CD8-positive, alpha-beta memory T cell (primary cell): ENCODE measurements at regions not wholly inside any gene's neighbourhood (a gene's known extent, or its start where the extent isn't known, plus 50 kb on each side); places are given as distances from the start of the nearest gene placed in this dataset.
"Not testable (repeated sequence)": the region's sequence is repeated elsewhere in the genome, so short reads cannot be mapped to it uniquely, and the experiment has no call there.

Experiments
- CTCF ChIA-PET: fragments of 350-600 bp; sonication (Branson Sonifier 250); formaldehyde crosslinking; loops from one replicate; lab custom pipeline; 2021; ENCODE audit warnings: antibody characterized with exemption; lab: Charles Lee
- POLR2A ChIA-PET: fragments of 350-600 bp; sonication (Branson Sonifier 250); formaldehyde crosslinking; loops from one replicate; lab custom pipeline; 2021; ENCODE audit warnings: antibody characterized with exemption; lab: Charles Lee
- DNase-seq, 5 donors: peaks; one replicate each; pipeline versions ENCODE4 v3.0.0 to v3.0.0-alpha.2; 2020 to 2022; ENCODE audit warnings: mixed read lengths in 1 of 5
- H3K27ac ChIP-seq: one replicate; pipeline ENCODE4 v1.7.0; 2013; ENCODE audit warnings: low read depth, mild to moderate bottlenecking, low read length, moderate library complexity
- H3K27me3 ChIP-seq: 2 replicates; pipeline ENCODE4 v1.7.0; 2013; ENCODE audit warnings: low read length, mild to moderate bottlenecking; ENCODE audit not compliant: insufficient read depth, poor library complexity, severe bottlenecking
- H3K36me3 ChIP-seq: 2 replicates; pipeline ENCODE4 v1.7.0; 2013; ENCODE audit warnings: mild to moderate bottlenecking, low read length, moderate library complexity; ENCODE audit not compliant: insufficient read depth
- H3K4me1 ChIP-seq: 2 replicates; pipeline ENCODE4 v1.7.0; 2013; ENCODE audit warnings: mild to moderate bottlenecking, low read length, moderate library complexity; ENCODE audit not compliant: insufficient read depth
- H3K4me3 ChIP-seq: 2 replicates; pipeline ENCODE4 v1.7.0; 2013; ENCODE audit warnings: mild to moderate bottlenecking, low read length
- H3K9me3 ChIP-seq: 2 replicates; pipeline ENCODE4 v1.7.0; 2013; ENCODE audit warnings: mild to moderate bottlenecking, low read length
- H3K27ac Mint-ChIP-seq, 8 donors: one replicate each; pipeline ENCODE4 v1.8.0; 2020 to 2021; ENCODE audit warnings: mixed read lengths in 8 of 8, mild to moderate bottlenecking in 6 of 8, inconsistent platforms in 3 of 8, moderate library complexity in 3 of 8
- H3K27me3 Mint-ChIP-seq, 2 donors: one replicate each; pipeline ENCODE4 v1.8.0; 2020 to 2021; ENCODE audit warnings: mixed read lengths in 2 of 2, mild to moderate bottlenecking in 1 of 2, moderate library complexity in 1 of 2
- H3K36me3 Mint-ChIP-seq, 3 donors: one replicate each; pipeline ENCODE4 v1.8.0; 2020 to 2021; ENCODE audit warnings: mixed read lengths in 3 of 3, inconsistent platforms in 1 of 3, mild to moderate bottlenecking in 1 of 3
- H3K4me1 Mint-ChIP-seq, 3 donors: one replicate each; pipeline ENCODE4 v1.8.0; 2020 to 2021; ENCODE audit warnings: mixed read lengths in 3 of 3, inconsistent platforms in 1 of 3, mild to moderate bottlenecking in 1 of 3
- H3K4me3 Mint-ChIP-seq, 7 donors: one replicate each; pipeline ENCODE4 v1.8.0; 2020 to 2021; ENCODE audit warnings: mixed read lengths in 7 of 7, mild to moderate bottlenecking in 6 of 7, moderate library complexity in 4 of 7, inconsistent platforms in 2 of 7
- H3K9me3 Mint-ChIP-seq, 5 donors: one replicate each; pipeline ENCODE4 v1.8.0; 2020 to 2022; ENCODE audit warnings: mixed read lengths in 5 of 5, mild to moderate bottlenecking in 3 of 5, moderate library complexity in 2 of 5, inconsistent platforms in 1 of 5

DNA sequence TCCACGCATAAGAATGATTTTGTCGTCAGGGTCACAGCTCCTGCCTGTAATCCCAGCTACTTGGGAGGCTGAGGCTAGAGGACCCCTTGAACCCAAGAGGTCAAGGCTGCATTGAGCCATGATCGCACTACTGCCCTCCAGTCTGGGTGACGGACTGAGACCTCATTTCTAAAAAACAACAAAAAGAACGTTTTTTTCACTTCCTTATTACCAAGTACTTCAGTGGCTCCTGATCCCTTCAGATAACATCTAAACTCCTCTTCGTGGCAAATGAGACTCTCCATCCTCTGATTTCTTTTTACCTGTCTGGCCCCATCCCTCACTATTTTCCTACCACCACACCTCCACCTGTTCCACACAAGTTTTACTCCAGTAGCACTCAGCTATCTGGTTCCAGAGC is 105.4 kb upstream of the TLK1 start:
- no peaks in the 10 kb centered on the region for H3K27me3 Mint-ChIP-seq
- Histone ChIP-seq H3K4me3 (no peak overlapping the region), H3K27me3 (no peaks in the 10 kb centered on the region), H3K36me3 (no peaks in the 10 kb centered on the region), H3K4me1 (no peaks in the 10 kb centered on the region), H3K27ac (no peak overlapping the region), H3K9me3 (no peaks in the 10 kb centered on the region)
- POLR2A ChIA-PET = no interaction called here
- H3K36me3 Mint-ChIP-seq = no peaks in the 10 kb centered on the region
- CTCF ChIA-PET = no interaction called here
- no peak for DNase-seq
- no peaks in the 10 kb centered on the region for H3K9me3 Mint-ChIP-seq
- H3K4me1 Mint-ChIP-seq = peaks cover 0 to 5% (median under 1%) of the 10 kb centered on the region in 3 donors
- H3K27ac Mint-ChIP-seq = no peak overlapping the region
- no peak overlapping the region for H3K4me3 Mint-ChIP-seq

- H3K27me3 ChIP-seq, POLR2A ChIA-PET, H3K27ac Mint-ChIP-seq, H3K9me3 ChIP-seq, H3K36me3 ChIP-seq, CTCF ChIA-PET, H3K4me1 ChIP-seq, H3K4me3 ChIP-seq, H3K4me3 Mint-ChIP-seq, DNase-seq, H3K36me3 Mint-ChIP-seq, H3K9me3 Mint-ChIP-seq, H3K27ac ChIP-seq, H3K27me3 Mint-ChIP-seq: not testable (repeated sequence)
- peaks cover 12 to 19% (median 14%) of the 10 kb centered on the region in 3 donors for H3K4me1 Mint-ChIP-seq
Measured at GRCh38 chr2:171261529-171261928, 100.8 kb upstream of the TLK1 start.

- Histone ChIP-seq H3K9me3 (no peaks in the 10 kb centered on the region), H3K27me3 (no peaks in the 10 kb centered on the region), H3K4me3 (no peak overlapping the region), H3K4me1 (peaks cover 9% of the 10 kb centered on the region), H3K36me3 (no peaks in the 10 kb centered on the region), H3K27ac (no peak overlapping the region)
- H3K4me3 Mint-ChIP-seq = no peak overlapping the region
- H3K9me3 Mint-ChIP-seq = peaks cover 0 to 2% (median 0%) of the 10 kb centered on the region in 5 donors
- H3K27ac Mint-ChIP-seq = peak overlapping the region in 3 of 8 donors; percentile 26 to 76 (median 72)
- H3K27me3 Mint-ChIP-seq = peaks cover 2 to 4% of the 10 kb centered on the region in 2 donors
- ChIA-PET CTCF (interaction anchor here (1.6 kb wide), 1 partner anchor 13 kb away, joined by 3 read pairs; no protein-coding TSS in a partner anchor), POLR2A (no interaction called here)
- no peak for DNase-seq
- no peaks in the 10 kb centered on the region for H3K36me3 Mint-ChIP-seq
- H3K4me1 Mint-ChIP-seq = peaks cover 12 to 19% (median 14%) of the 10 kb centered on the region in 3 donors
Measured at GRCh38 chr2:171260471-171261424, 100.1 kb upstream of the TLK1 start.

GRCh38 chr2:171254666-171255065 is 94.0 kb upstream of the TLK1 start:
- Histone ChIP-seq H3K27ac (no peak overlapping the region), H3K36me3 (no peaks in the 10 kb centered on the region), H3K27me3 (no peaks in the 10 kb centered on the region), H3K4me1 (peaks cover 3% of the 10 kb centered on the region), H3K4me3 (no peak overlapping the region), H3K9me3 (no peaks in the 10 kb centered on the region)
- H3K27me3 Mint-ChIP-seq = peaks cover 4% of the 10 kb centered on the region in 2 donors
- peaks cover 0 to 5% (median 0%) of the 10 kb centered on the region in 3 donors for H3K36me3 Mint-ChIP-seq
- POLR2A ChIA-PET = no interaction called here
- H3K9me3 Mint-ChIP-seq = peaks cover 3 to 6% (median 3%) of the 10 kb centered on the region in 5 donors
- no peak for DNase-seq
- no peak overlapping the region for H3K27ac Mint-ChIP-seq
- H3K4me3 Mint-ChIP-seq = no peak overlapping the region
- peaks cover under 1 to 6% (median 6%) of the 10 kb centered on the region in 3 donors for H3K4me1 Mint-ChIP-seq
- CTCF ChIA-PET = no interaction called here

- no peak for DNase-seq
- Histone ChIP-seq H3K36me3 (no peaks in the 10 kb centered on the region), H3K27ac (no peak overlapping the region), H3K9me3 (no peaks in the 10 kb centered on the region), H3K27me3 (no peaks in the 10 kb centered on the region), H3K4me1 (peaks cover 9% of the 10 kb centered on the region), H3K4me3 (no peak overlapping the region)
- Mint-ChIP-seq H3K4me3 (no peak overlapping the region), H3K4me1 (peaks cover 4 to 12% (median 12%) of the 10 kb centered on the region in 3 donors), H3K36me3 (peaks cover 0 to 5% (median 0%) of the 10 kb centered on the region in 3 donors), H3K9me3 (peaks cover 3 to 6% (median 3%) of the 10 kb centered on the region in 5 donors), H3K27me3 (peaks cover 4% of the 10 kb centered on the region in 2 donors), H3K27ac (no peak overlapping the region)
- ChIA-PET POLR2A (no interaction called here), CTCF (no interaction called here)
Measured at GRCh38 chr2:171253900-171254650, 93.4 kb upstream of the TLK1 start.

DNA sequence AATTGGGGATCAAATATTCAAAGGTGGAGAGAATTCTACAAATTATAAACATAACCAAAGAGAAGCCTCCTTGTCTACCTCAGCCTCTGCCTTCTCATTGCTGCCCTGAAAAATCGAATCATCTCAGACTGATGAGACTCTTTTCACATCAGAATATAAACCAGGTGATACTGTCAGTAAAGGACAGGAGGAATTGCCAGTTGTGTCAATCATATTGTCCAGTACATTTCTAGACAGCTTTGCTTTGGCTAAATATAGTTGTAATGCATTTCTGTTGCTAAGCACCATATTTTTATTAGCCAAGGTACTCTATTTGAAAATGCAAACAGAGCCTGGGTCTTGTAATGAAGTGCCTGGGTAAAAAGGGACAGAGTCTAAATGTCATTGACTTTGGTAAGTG is 92.6 kb upstream of the TLK1 start:
- CTCF ChIA-PET = no interaction called here
- Mint-ChIP-seq H3K27me3 (peaks cover 4% of the 10 kb centered on the region in 2 donors), H3K4me3 (no peak overlapping the region), H3K36me3 (peaks cover 0 to 5% (median 0%) of the 10 kb centered on the region in 3 donors), H3K9me3 (peaks cover 3 to 6% (median 3%) of the 10 kb centered on the region in 5 donors), H3K4me1 (peaks cover 12 to 20% (median 20%) of the 10 kb centered on the region in 3 donors), H3K27ac (no peak overlapping the region)
- Histone ChIP-seq H3K9me3 (no peaks in the 10 kb centered on the region), H3K27me3 (no peaks in the 10 kb centered on the region), H3K36me3 (no peaks in the 10 kb centered on the region), H3K4me1 (peaks cover 17% of the 10 kb centered on the region), H3K27ac (no peak overlapping the region), H3K4me3 (no peak overlapping the region)
- DNase-seq = no peak
- POLR2A ChIA-PET = no interaction called here

DNA sequence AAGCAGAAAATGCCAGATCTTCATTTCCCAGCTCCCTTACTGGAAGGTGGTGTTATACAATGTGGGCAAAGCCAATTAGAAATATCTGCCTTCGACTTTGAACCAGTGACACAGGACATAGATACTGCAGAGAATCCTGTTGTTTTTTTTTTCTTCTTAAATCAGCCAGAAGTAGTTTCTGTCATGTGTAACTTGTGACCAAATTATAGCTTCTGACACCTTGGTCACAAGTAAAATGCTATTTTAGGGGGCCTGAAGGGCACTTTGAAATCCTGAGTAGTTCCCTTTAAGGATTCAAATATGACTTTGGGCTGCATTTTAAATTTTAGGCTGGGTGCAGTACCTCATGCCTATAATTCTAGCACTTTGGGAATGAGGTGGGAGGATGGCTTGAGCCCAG is 89.0 kb upstream of the TLK1 start:
- no peak overlapping the region for H3K27ac ChIP-seq
- peaks cover 0 to 8% (median 3%) of the 10 kb centered on the region in 3 donors for H3K36me3 Mint-ChIP-seq
- CTCF ChIA-PET = no interaction called here
- no peaks in the 10 kb centered on the region for H3K27me3 ChIP-seq
- H3K4me1 ChIP-seq = peaks cover 31% of the 10 kb centered on the region
- H3K27ac Mint-ChIP-seq = peak overlapping the region in 2 of 8 donors; percentile 35 to 81
- H3K9me3 ChIP-seq = no peaks in the 10 kb centered on the region
- peaks cover 0 to 2% of the 10 kb centered on the region in 2 donors for H3K27me3 Mint-ChIP-seq
- H3K4me3 ChIP-seq = no peak overlapping the region
- peaks cover 30 to 50% (median 44%) of the 10 kb centered on the region in 3 donors for H3K4me1 Mint-ChIP-seq
- peaks cover 2 to 9% (median 4%) of the 10 kb centered on the region in 5 donors for H3K9me3 Mint-ChIP-seq
- no peak for DNase-seq
- no peak overlapping the region for H3K4me3 Mint-ChIP-seq
- POLR2A ChIA-PET = interaction anchor here (0.6 kb wide), 1 partner anchor 86 kb away, joined by 3 read pairs; no protein-coding TSS in a partner anchor
- no peaks in the 10 kb centered on the region for H3K36me3 ChIP-seq
